HAP-1 (cell line): ENCODE measurements at regions not wholly inside any gene's neighbourhood (a gene's known extent, or its start where the extent isn't known, plus 50 kb on each side); places are given as distances from the start of the nearest gene placed in this dataset.

ENCODE experiments used
- DNase-seq, 2 experiments: peaks; one replicate each; pipeline ENCODE4 v3.0.0-alpha.2; 2016 to 2020; ENCODE audit warnings: low spot score in 2 of 2
- H3K27me3 ChIP-seq: fragments of 250-450 bp; sonication (Bioruptor Pico); 2 replicates; pipeline ENCODE4 v1.5.1; 2020; ENCODE audit warnings: low read depth, mild to moderate bottlenecking, moderate library complexity
- H3K36me3 ChIP-seq: fragments of 250-450 bp; sonication (Bioruptor Pico); replicated peaks from 2 replicates; pipeline ENCODE4 v1.5.1; 2020; ENCODE audit warnings: mild to moderate bottlenecking
- H3K4me1 ChIP-seq: fragments of 250-450 bp; sonication (Bioruptor Pico); 2 replicates; pipeline ENCODE4 v1.5.1; 2020; ENCODE audit warnings: mild to moderate bottlenecking
- H3K4me3 ChIP-seq: fragments of 250-450 bp; sonication (Bioruptor Pico); 2 replicates; pipeline ENCODE4 v1.5.1; 2020; ENCODE audit warnings: mild to moderate bottlenecking, moderate library complexity
- H3K9me3 ChIP-seq: fragments of 250-450 bp; sonication (Bioruptor Pico); 2 replicates; pipeline ENCODE4 v1.5.1; 2020; ENCODE audit warnings: mild to moderate bottlenecking, moderate library complexity
- in situ Hi-C: fragments of 300-500 bp; cut with MboI; formaldehyde crosslinking; loops from 3 replicates; pipeline ENCODE4 v1.14.3; 2020; ENCODE audit warnings: low sequenced_read_pairs, inconsistent platforms, mixed read lengths

DNA sequence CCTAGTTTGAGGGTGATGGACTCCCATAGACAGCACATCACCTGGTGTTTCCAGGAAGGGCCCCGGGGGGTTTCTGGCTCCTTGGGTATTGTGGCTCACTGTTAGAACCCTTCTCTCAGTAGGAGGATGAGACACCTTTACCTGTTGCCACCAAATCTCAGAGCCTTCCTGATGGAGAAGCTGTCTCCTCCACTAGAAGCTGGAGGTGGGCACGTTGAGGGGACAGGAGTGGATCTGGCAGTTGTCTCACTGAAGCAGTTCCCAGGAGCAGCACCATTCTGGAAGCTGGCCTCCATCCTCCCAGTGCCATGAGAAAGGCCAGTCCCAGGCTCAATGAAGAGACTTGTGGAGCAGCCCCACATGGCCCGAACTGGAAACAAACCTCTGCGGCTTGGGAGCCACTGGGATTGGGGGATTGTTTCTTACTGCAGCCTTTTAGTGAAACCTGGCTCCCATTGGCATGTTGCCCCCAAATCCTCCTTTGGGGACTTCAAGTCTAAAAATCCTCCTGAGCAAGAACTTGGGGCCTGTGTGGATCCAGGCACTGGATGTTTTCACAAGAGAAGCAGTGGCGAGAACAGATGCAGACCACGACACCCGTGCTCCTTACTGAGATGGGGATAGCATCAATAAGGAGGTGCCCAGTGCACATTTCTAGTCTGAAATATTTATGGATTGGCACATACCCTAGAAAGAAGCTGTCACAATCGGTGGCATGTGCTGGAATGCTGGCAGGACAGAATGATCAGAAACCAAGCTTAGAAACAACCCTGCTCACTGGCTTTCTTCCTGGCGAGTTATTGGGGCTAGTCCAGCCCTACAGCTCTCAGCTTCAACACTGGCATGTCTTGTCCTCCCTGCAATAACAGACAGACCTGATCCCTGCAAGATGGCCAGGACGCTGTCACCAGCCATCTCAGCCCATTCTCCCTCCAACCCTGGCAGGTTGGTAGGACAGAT is 223.7 kb upstream of the AJAP1 start:
- in situ Hi-C loops, result no loop called here
- DNase-seq, result no peak
- H3K4me3 ChIP-seq, result no peak overlapping the region
- H3K4me1 ChIP-seq, result no peaks in the 10 kb centered on the region
- H3K36me3 ChIP-seq, result no peaks in the 10 kb centered on the region
- no peaks in the 10 kb centered on the region for H3K9me3 ChIP-seq
- H3K27me3 ChIP-seq, result no peaks in the 10 kb centered on the region

DNA sequence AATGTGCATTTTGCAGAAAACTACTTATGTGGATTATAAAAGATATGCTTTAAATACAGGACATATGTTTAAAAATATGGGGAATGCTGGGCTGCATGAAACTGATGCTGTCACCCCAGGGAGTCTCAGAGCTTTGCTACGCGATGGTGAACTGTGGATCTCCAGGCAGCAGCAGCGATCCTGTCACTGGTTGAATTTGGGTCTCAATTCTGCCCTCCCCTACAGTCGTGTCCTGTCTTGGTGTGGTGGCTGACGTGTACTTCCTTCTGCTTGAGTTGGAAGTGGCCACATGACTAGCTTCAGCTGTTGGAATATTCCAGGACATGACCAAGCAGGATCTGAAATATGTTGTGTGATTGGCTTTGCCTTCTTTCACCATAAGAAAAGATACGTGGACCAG is 222.9 kb upstream of the AJAP1 start:
- in situ Hi-C loops, result no loop called here
- H3K27me3 ChIP-seq, result no peaks in the 10 kb centered on the region

DNA sequence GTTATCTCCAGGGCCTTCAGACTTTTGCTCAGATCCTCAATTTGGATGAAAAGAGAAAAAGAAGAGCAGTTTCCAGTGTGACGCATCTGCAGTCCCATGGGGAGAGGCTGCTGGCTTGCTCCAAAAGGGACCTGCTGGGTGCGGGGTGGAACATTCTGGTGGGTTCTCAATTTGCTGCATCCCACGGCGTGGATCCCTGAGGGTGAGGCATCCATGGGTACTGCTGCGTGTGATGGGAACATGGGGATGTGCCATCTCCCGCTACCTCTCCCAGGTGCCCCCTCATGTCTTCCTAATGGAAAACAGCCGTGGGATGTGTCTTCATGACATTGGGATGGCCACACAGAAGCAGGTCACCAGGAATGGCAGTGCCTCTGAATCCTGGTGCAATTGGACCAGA is 221.3 kb upstream of the AJAP1 start:
- H3K27me3 ChIP-seq, result no peaks in the 10 kb centered on the region
- no peaks in the 10 kb centered on the region for H3K4me1 ChIP-seq
- in situ Hi-C loops, result no loop called here
- no peaks in the 10 kb centered on the region for H3K9me3 ChIP-seq
- no peak for DNase-seq
- no peaks in the 10 kb centered on the region for H3K36me3 ChIP-seq
- no peak overlapping the region for H3K4me3 ChIP-seq

More for the DNA sequence above, 222.9 kb upstream of the AJAP1 start:
- Histone ChIP-seq H3K4me3 (no peak overlapping the region), H3K4me1 (no peaks in the 10 kb centered on the region), H3K9me3 (no peaks in the 10 kb centered on the region), H3K36me3 (no peaks in the 10 kb centered on the region)
- no peak for DNase-seq

DNA sequence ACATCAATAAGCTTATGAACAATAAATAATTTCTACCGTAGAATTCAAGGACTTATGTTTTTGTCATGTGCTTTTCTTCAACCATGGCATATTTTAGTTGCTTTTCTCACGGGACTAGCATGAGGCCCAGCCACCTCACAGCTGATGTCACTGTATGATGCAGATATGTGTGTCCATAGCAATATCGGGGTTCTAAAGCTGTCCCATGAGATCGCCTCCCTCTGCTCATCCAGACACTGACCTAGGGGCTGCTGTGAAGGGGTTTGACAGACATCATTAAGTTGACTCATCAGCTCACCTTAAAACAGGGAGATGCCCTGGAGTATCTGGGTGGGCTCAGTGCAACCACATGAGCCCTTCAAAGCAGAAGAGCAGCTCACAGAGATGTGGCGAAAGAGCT is 210.3 kb upstream of the AJAP1 start:
- DNase-seq, result no peak

DNA sequence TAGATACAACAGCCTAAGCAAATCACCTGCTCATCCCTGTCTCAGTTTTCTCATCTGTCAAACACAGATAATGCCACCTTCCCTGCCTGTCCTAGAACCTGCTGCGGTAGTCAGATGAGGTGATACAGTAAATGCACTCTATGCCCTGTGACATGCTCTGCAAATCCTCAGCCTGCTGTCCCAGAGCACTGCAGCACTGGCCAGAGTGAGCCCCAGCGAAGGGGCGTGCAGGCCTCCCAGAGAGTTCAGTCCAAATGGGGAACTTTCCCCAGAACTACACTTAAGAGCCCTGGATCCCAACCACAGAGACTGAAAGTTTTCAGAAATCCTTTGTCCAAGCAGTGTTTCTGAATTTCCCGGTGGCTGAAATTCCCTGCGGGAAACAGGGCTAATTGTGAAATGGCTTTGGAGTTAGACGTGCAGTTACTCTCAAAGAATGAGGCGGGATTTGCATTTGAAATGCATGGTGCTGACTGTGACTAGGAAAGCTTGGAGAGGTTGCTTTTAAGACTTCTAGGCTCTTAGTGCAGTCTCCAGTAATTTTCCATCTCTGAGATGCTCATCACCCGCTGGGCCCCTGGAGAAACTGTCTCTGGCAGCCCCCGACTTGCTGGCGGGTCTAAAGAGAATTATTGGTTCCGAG is 206.5 kb upstream of the AJAP1 start:
- Histone ChIP-seq H3K4me1 (no peaks in the 10 kb centered on the region), H3K27me3 (no peaks in the 10 kb centered on the region), H3K4me3 (no peak overlapping the region), H3K9me3 (no peaks in the 10 kb centered on the region), H3K36me3 (no peaks in the 10 kb centered on the region)
- DNase-seq, result peak; percentile 23 to 24
- in situ Hi-C loops, result no loop called here

More for the DNA sequence above, 210.3 kb upstream of the AJAP1 start:
- Histone ChIP-seq H3K4me3 (no peak overlapping the region), H3K36me3 (no peaks in the 10 kb centered on the region), H3K4me1 (no peaks in the 10 kb centered on the region), H3K9me3 (no peaks in the 10 kb centered on the region), H3K27me3 (no peaks in the 10 kb centered on the region)
- in situ Hi-C loops, result no loop called here

DNA sequence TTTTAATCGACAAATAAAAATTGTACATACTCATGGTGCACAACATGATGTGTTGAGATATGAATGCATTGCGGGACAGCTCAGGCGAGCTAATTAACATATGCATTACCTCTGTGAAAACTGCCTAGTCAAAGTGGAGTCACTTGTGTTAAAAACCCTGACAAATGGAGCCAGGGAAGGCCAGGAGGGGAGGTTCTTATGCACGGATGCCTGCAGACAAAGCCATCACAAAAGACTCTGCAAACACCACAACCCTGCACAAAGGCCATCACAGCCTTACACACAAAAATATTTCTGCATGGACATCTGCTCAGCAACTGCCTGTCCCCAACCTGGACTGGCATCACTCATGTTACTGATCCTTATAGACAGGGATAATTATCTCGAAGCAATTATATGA is 204.4 kb upstream of the AJAP1 start:
- H3K4me3 ChIP-seq, result no peak overlapping the region
- no peaks in the 10 kb centered on the region for H3K4me1 ChIP-seq
- no peaks in the 10 kb centered on the region for H3K36me3 ChIP-seq
- H3K9me3 ChIP-seq, result no peaks in the 10 kb centered on the region
- DNase-seq, result no peak
- in situ Hi-C loops, result no loop called here
- H3K27me3 ChIP-seq, result no peaks in the 10 kb centered on the region

DNA sequence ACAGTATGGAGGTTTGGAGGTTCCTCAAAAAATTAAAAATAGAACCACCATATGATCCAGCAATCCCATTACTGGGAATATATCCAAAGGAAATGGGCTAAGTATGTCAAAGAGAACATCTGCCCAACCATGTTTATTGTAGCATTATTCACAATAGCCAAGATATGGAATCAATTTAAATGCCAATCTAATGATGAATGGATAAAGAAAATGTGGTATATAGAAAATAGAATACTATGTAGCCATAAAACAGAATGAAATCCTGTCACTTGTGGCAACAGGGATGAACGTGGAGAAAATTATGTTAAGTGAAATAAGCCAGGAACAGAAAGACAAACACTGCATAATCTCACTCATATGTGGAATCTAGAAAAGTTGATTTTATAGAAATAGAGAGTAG is 201.7 kb upstream of the AJAP1 start:
- H3K4me3 ChIP-seq, result no peak overlapping the region
- no peak for DNase-seq
- H3K36me3 ChIP-seq, result no peaks in the 10 kb centered on the region
- H3K27me3 ChIP-seq, result no peaks in the 10 kb centered on the region
- no peaks in the 10 kb centered on the region for H3K4me1 ChIP-seq
- H3K9me3 ChIP-seq, result no peaks in the 10 kb centered on the region
- in situ Hi-C loops, result no loop called here

DNA sequence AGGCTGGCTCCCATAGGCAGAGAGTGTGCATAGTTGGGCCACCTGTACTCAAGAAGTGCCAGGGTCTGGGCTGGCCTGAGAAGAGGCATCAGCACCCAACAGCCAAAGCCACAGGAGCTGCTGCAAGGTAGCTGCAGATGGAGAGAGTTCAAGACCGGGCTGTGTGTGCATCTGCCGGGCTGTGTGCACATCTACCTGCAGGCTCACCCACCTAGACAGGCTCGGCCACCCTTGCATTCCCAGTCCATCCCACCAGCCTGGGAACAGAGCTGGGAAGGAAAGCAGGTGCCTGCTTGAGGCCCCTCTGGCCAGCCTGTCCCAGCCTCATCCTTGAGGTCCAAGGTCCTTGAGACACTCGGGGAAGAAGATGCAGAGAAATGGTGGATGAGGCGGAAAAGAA is 194.4 kb upstream of the AJAP1 start:
- DNase-seq, result no peak
- no peaks in the 10 kb centered on the region for H3K9me3 ChIP-seq
- no peaks in the 10 kb centered on the region for H3K4me1 ChIP-seq
- in situ Hi-C loops, result no loop called here
- H3K36me3 ChIP-seq, result no peaks in the 10 kb centered on the region
- no peaks in the 10 kb centered on the region for H3K27me3 ChIP-seq
- no peak overlapping the region for H3K4me3 ChIP-seq

DNA sequence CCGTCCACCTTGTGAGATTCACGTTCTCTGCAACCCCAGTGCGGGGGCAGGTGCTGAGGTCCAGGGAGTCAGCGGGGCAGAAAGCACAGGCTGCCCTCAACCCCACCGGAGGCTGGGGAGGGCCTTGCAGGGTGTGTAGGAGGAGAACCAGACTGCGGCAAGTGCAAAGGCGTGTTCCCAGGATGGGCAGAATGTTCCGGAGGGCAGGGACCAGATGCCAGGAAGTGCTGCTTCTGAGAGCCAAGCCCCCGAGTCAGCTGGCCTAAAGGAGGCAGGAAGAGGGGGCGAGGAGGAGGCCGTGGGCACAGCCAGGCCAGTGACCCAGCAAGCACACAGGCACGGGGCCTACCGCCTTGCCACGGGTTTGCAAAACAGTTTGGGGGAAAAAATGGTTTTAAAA is 193.8 kb upstream of the AJAP1 start:
- Histone ChIP-seq H3K4me1 (no peaks in the 10 kb centered on the region), H3K4me3 (no peak overlapping the region), H3K36me3 (no peaks in the 10 kb centered on the region), H3K9me3 (no peaks in the 10 kb centered on the region), H3K27me3 (no peaks in the 10 kb centered on the region)
- in situ Hi-C loops, result no loop called here
- no peak for DNase-seq

DNA sequence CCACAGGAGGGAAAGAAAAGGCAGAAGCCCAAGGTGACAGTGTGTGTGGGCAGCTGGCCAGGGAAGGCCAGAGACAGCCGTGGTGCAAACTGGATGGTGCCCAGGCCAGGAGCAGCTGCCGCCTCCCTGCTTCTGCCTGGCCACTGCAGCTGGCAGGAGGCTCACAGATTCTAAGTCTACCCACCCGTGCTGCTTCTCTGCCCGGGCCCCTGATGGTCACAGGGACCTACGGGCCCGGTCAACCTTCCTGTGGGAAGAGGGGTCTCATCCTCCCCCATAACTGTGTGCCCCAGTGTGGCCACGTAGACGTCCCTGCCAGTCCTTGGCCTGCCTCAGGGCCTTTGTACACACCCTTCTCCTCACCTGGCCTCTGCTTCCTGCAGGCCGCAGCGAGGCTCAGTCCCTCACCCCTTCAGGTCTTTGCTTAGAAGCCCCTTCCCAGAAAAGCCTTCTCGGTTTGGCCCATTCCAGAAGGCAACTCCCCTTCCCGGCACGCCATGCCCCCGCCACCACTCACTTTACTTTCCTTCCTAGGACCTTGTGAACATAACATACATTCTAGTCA is 192.6 kb upstream of the AJAP1 start:
- Histone ChIP-seq H3K27me3 (no peaks in the 10 kb centered on the region), H3K4me3 (no peak overlapping the region), H3K36me3 (no peaks in the 10 kb centered on the region), H3K4me1 (no peaks in the 10 kb centered on the region), H3K9me3 (no peaks in the 10 kb centered on the region)
- DNase-seq, result no peak
- in situ Hi-C loops, result no loop called here

DNA sequence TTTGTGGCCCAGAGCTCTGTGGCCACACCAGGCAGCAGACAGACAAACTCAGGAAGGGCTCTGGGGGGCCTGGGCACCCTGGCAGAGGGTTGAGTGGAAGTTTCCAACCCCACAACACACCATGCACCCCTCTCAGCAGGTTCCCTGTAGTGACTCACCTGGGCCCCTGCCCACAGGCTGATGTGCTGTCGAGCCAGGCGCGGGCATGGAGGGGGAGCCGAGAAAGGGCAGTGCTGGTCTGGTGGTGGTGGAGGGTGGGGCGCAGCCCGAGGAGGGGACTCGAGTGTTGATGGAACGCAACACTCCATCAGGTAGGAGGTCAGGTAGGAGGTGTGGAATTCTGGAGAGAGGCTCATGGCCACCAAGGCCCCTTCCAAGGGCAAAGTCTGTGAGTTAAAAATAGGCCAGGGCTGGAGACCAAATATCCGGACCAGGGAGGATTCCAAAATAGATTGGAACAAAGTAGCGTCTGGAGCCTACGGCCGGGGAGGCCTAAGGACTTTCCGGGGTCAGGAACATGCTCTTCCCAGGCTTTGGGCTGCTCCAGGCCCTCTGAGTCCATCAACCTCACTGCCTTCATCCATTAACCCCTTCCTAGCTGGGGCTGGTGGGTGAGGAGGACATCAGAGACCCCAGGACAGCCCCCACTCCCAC is 191.5 kb upstream of the AJAP1 start:
- DNase-seq, result no peak
- no peaks in the 10 kb centered on the region for H3K36me3 ChIP-seq
- H3K4me3 ChIP-seq, result no peak overlapping the region
- in situ Hi-C loops, result no loop called here
- no peaks in the 10 kb centered on the region for H3K9me3 ChIP-seq
- H3K27me3 ChIP-seq, result no peaks in the 10 kb centered on the region
- no peaks in the 10 kb centered on the region for H3K4me1 ChIP-seq

DNA sequence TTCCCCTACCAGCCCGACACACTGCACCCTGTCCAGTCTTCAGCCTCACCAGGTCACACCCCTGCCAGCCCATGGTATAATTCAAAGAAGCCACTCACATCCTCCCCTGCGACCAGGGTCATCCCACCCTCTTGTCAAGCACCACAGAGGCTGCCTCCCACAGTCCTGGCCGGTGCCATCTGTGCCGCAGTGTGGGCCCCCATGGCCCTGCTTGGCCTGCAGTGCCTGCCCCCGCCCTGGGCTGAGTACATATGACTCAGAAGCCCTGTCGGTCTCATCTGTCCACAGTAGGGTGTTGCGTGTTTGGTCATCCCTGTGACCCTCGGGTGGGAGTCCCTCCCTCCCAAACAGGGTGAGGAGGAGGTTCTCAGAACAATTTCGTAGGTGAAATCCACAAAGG is 190.8 kb upstream of the AJAP1 start:
- in situ Hi-C loops, result no loop called here
- H3K4me3 ChIP-seq, result no peak overlapping the region
- H3K4me1 ChIP-seq, result no peaks in the 10 kb centered on the region
- no peaks in the 10 kb centered on the region for H3K9me3 ChIP-seq
- no peaks in the 10 kb centered on the region for H3K27me3 ChIP-seq
- H3K36me3 ChIP-seq, result no peaks in the 10 kb centered on the region
- no peak for DNase-seq

DNA sequence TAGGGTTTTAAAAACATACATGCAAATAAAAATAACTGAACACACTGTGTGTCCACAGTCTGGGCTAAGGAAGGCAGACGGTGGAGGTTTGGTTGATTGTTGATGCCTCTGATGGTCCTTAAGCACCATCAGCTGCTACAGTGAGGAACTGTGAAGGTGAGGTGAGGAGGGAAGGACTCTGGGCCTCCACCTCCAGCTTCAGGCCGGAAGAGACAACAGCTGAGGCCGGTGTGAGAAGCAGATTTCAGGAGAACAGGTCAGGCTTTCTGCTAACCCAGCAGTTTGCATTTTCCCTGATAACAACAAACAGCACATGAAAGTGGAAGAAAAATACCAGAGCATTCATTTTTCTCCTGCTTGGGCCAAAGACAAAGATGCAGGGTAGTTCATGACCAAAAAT is 189.9 kb upstream of the AJAP1 start:
- no peaks in the 10 kb centered on the region for H3K9me3 ChIP-seq

DNA sequence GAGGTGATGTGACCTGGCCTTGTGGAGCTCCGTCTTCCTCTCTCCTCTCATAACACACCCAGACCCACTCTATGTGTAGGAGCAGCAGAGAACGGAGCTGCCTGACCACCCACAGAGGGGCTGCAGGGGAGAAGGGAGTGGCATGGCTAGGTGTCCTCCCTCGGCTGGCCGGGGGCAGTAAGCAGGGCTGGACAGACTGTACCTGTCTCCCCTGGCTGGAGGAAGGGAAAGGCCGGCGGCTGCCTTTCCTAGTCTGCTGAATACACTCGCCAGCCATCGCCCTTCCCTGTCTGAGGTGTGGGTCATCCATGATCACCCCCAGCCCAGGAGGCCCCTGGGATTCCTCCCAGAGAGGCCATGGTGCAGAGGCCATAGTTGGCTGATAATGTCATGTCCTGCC is 187.2 kb upstream of the AJAP1 start:
- in situ Hi-C loops, result no loop called here
- Histone ChIP-seq H3K27me3 (no peaks in the 10 kb centered on the region), H3K36me3 (no peaks in the 10 kb centered on the region), H3K4me3 (no peak overlapping the region), H3K9me3 (no peaks in the 10 kb centered on the region), H3K4me1 (no peaks in the 10 kb centered on the region)
- DNase-seq, result no peak

More for the DNA sequence above, 189.9 kb upstream of the AJAP1 start:
- Histone ChIP-seq H3K4me1 (no peaks in the 10 kb centered on the region), H3K36me3 (no peaks in the 10 kb centered on the region), H3K27me3 (no peaks in the 10 kb centered on the region), H3K4me3 (no peak overlapping the region)
- no peak for DNase-seq
- in situ Hi-C loops, result no loop called here
